22Rv1 (cell line): ENCODE measurements at regions not wholly inside any gene's neighbourhood (a gene's known extent, or its start where the extent isn't known, plus 50 kb on each side); places are given as distances from the start of the nearest gene placed in this dataset.

ENCODE experiments used
- H3K27ac ChIP-seq: fragments of 450-650 bp; 2 replicates; pipeline ENCODE4 v1.5.1; 2017
- CTCF ChIP-seq: fragments of 450-650 bp; IDR thresholded peaks from 2 replicates; pipeline ENCODE4 v1.5.1; 2017; ENCODE audit warnings: mild to moderate bottlenecking
- ZFX ChIP-seq: fragments of 450-650 bp; IDR thresholded peaks from 2 replicates; pipeline ENCODE4 v1.6.1; 2017; ENCODE audit warnings: antibody characterized with exemption, borderline replicate concordance

DNA sequence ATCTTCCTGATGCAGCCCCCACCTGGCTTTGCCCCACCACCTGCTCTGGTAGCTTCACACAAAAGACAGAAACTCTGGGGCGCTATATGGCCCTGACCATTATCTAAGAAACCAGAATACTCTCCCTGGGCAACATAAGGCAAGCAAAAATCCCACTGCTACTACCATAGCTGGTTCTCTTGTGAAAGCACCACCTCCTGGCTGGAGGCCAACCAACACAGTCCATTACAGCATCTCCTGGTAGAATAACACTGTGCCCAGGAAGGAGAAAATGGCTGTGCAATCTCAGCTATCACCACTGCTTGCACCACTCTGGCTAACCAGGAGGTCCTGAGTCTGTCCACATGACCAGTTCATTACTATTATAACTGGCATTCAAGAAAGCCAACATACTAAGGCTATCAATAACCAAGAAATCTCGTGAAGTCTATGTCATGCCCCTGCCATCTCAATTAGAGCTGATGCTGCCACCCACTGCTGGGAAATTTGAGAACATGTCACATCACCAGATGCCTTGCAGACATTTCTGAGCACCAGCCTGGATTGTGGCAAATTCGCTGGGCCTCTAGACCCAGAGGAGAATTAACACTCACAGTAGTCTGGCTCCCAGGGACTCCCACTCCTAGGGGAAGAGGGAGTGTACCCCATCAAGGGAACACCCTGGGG is 1114.8 kb downstream of the ROBO2 start:
- no peak overlapping the region for H3K27ac ChIP-seq
- TF ChIP-seq CTCF (no peak; the same call in 1 of the 2 replicates), ZFX (no peak)

- TF ChIP-seq CTCF = no peak
- no peak for TF ChIP-seq ZFX
- no peak overlapping the region for H3K27ac ChIP-seq
These were observed 1121.8 kb downstream of the ROBO2 start for GRCh38 chr3:78161736-78162135.

- TF ChIP-seq CTCF = no peak
- TF ChIP-seq ZFX = no peak
- no peak overlapping the region for H3K27ac ChIP-seq
These were observed 1123.5 kb downstream of the ROBO2 start for GRCh38 chr3:78163379-78163778.

- TF ChIP-seq CTCF (peak; percentile 19; the same call in 1 of the 2 replicates), ZFX (no peak)
- H3K27ac ChIP-seq = no peak overlapping the region
These were observed 1126.0 kb downstream of the ROBO2 start for GRCh38 chr3:78165876-78166275.

DNA sequence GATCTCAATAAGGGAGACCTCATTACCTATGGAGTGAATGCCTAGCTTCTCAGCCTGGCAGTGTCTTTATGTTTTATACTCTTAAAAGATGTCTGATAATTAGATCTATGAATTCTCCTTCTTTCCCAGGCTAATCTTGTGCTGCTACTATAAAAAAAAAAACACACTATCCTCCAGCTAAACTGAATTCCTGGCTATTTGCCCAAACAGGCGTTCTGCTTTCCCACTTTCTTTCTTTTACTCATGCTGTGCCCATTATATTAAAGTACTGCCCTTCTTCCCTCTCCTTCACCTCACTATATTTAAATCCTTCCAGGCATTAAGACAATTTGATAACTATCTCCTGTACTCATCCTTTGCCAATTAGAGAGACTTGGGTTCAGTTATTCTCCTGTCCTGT is 1134.9 kb downstream of the ROBO2 start:
- no peak for TF ChIP-seq CTCF
- TF ChIP-seq ZFX = no peak

DNA sequence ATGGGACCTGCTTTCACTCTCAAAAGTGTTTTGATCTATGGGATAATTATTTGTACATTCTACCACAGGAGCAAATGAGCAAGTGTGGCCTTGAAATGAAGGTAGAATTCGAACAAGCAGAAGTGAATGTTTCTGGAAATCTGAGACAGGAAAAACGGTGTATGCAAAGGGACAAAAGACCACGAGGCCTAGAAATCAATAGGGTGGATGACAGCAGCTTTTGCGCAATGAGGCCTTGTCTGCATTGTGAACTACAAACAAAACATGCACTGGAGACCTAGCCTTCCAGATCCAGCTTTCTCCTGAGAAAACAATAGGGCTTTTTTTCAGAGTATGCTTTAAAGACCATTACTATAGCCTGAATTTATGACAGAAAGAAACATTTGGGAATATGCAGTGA is 1137.0 kb downstream of the ROBO2 start:
- H3K27ac ChIP-seq = no peak overlapping the region
- TF ChIP-seq ZFX (no peak), CTCF (no peak)

More for the DNA sequence above, 1134.9 kb downstream of the ROBO2 start:
- no peak overlapping the region for H3K27ac ChIP-seq

DNA sequence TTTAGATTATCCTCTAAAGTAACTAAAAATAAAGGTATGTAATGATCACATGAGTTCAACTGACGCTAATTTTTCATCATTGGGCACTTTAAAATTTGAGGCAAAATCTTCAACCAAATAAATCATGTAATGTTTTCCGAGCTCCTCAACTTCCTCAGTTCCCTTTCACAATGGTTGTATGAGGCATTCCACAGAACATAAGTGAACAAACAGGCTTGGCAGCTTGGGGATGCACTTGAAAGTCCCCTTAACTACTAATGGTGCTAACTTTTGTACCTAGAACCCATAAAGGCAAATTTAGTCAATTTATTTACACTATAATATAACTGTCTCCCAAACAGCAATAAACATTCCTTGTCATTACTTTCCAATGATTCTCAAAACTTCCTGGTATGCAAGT is 1137.9 kb downstream of the ROBO2 start:
- no peak overlapping the region for H3K27ac ChIP-seq
- TF ChIP-seq CTCF = no peak
- TF ChIP-seq ZFX = no peak
